OCI-LY1 (cell line): ENCODE measurements at regions not wholly inside any gene's neighbourhood (a gene's known extent, or its start where the extent isn't known, plus 50 kb on each side); places are given as distances from the start of the nearest gene placed in this dataset.

ENCODE experiments used
- H2AFZ ChIP-seq: fragments of 200-600 bp; sonication (generic), shearing (Covaris generic); 2 replicates; pipeline ENCODE4 v1.6.0; 2014; ENCODE audit warnings: antibody characterized with exemption, mild to moderate bottlenecking, low read length
- H3F3A ChIP-seq: fragments of 200-600 bp; sonication (generic), shearing (Covaris generic); 2 replicates; pipeline ENCODE4 v1.6.0; 2014; ENCODE audit warnings: mild to moderate bottlenecking, antibody characterized with exemption, low read length, moderate library complexity; ENCODE audit not compliant: insufficient read depth
- H3K27ac ChIP-seq: fragments of 200-600 bp; sonication (generic); 2 replicates; pipeline ENCODE4 v1.5.1; 2014; ENCODE audit warnings: low read length, mixed run types, mild to moderate bottlenecking, low read depth; ENCODE audit not compliant: poor library complexity, severe bottlenecking
- H3K27me3 ChIP-seq: fragments of 200-600 bp; sonication (generic); 2 replicates; pipeline ENCODE4 v1.6.0; 2014; ENCODE audit warnings: antibody characterized with exemption, mild to moderate bottlenecking, low read length, moderate library complexity; ENCODE audit not compliant: insufficient read depth
- H3K36me3 ChIP-seq: fragments of 200-600 bp; sonication (generic); 2 replicates; pipeline ENCODE4 v1.6.1; 2014; ENCODE audit warnings: mild to moderate bottlenecking, antibody characterized with exemption, low read length, moderate library complexity, mixed read lengths; ENCODE audit not compliant: insufficient read depth
- H3K4me1 ChIP-seq: fragments of 200-600 bp; sonication (generic); 2 replicates; pipeline ENCODE4 v1.5.1; 2014; ENCODE audit warnings: mild to moderate bottlenecking, low read length, moderate library complexity; ENCODE audit not compliant: insufficient read depth, severe bottlenecking
- H3K4me2 ChIP-seq: fragments of 200-600 bp; sonication (generic), shearing (Covaris generic); 2 replicates; pipeline ENCODE4 v1.6.1; 2014; ENCODE audit warnings: low read length
- H3K4me3 ChIP-seq: fragments of 200-600 bp; sonication (generic); 2 replicates; pipeline ENCODE4 v1.5.1; 2014; ENCODE audit warnings: low read length, low read depth, mild to moderate bottlenecking, mixed read lengths; ENCODE audit not compliant: poor library complexity, severe bottlenecking
- H3K79me2 ChIP-seq: fragments of 200-600 bp; shearing (Covaris generic); 2 replicates; pipeline ENCODE4 v1.6.1; 2016; ENCODE audit warnings: mixed run types, low read length, mixed read lengths; ENCODE audit not compliant: insufficient read depth
- H3K9ac ChIP-seq: fragments of 200-600 bp; sonication (generic), shearing (Covaris generic); 2 replicates; pipeline ENCODE4 v1.6.1; 2014; ENCODE audit warnings: mild to moderate bottlenecking, low read length, mixed read lengths
- H3K9me2 ChIP-seq: fragments of 200-600 bp; sonication (generic), shearing (Covaris generic); 2 replicates; pipeline ENCODE4 v1.6.1; 2014; ENCODE audit warnings: low read depth, mild to moderate bottlenecking, low read length, mixed read lengths
- H3K9me3 ChIP-seq: fragments of 200-600 bp; shearing (Covaris generic); 2 replicates; pipeline ENCODE4 v1.6.1; 2014; ENCODE audit warnings: low read length, mixed read lengths
- H4K20me1 ChIP-seq: fragments of 200-600 bp; sonication (generic), shearing (Covaris generic); 2 replicates; pipeline ENCODE4 v1.6.0; 2016; ENCODE audit warnings: mild to moderate bottlenecking, low read length; ENCODE audit not compliant: insufficient read depth
- EZH2 ChIP-seq: fragments of 200-600 bp; sonication (generic), shearing (Covaris generic); IDR thresholded peaks from 2 replicates; pipeline ENCODE4 v1.8.0; 2017; ENCODE audit warnings: borderline replicate concordance, mixed run types, mild to moderate bottlenecking, antibody characterized with exemption, low read length, moderate library complexity, mixed read lengths
- TF ChIP-seq, protein P1 (sequence below): fragments of 200-600 bp; sonication (generic), shearing (Covaris generic); IDR thresholded peaks from 2 replicates; pipeline ENCODE4 v1.5.1; 2017; ENCODE audit warnings: mild to moderate bottlenecking, antibody characterized with exemption, low read length, moderate library complexity, mixed read lengths

DNA sequence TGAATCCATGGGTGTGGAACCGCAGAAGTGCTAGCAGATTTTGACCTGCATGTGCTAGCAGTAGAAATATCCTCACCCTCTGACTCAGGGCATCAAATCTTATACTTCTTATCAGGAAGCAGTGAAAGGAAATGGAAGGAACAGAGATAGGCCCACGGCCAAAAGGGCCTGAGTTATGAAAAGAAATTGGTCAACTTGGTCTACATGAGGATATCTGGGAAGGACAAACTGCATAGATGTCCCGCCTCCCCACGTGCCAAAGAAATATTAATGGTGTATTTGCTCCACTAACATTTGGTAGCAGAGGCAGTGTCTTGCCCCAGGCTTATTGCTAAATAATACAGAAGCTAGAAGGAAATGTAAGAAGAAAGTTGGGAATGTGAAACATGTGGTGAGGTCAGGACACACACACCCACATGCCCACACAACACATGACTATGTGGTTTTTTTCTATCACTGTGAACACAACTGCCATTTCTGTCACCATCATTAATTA is 93.6 kb upstream of the COL8A1 start:
- H3K27ac ChIP-seq, result no peak overlapping the region
- no peaks in the 10 kb centered on the region for H3K79me2 ChIP-seq

DNA sequence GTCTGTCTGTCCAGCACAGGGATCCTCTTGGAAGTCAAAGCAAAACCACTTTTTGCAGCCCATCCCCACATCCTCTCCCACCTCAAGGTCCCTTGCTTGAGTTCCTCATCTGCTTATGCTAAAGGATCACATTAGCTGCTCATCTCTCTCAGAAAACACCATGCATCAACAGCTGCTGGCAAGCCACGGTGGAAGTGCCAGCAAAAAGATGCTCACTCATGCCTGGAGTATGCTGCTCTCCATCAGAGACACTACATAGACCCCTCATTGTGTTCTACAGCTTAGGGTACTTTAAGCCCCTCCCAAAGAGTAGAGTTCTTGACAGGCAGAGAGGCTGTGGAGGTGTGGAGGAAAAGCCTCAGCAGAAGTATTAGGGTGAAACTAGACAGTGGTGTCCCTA is 94.6 kb upstream of the COL8A1 start:
- no peaks in the 10 kb centered on the region for H3K36me3 ChIP-seq
- no peak overlapping the region for H3K27ac ChIP-seq
- H4K20me1 ChIP-seq, result no peaks in the 10 kb centered on the region
- H3K9ac ChIP-seq, result no peak overlapping the region
- no peaks in the 10 kb centered on the region for H3K9me2 ChIP-seq
- H3F3A ChIP-seq, result no peaks in the 10 kb centered on the region
- H3K79me2 ChIP-seq, result no peaks in the 10 kb centered on the region
- no peaks in the 10 kb centered on the region for H3K27me3 ChIP-seq
- no peak overlapping the region for H2AFZ ChIP-seq
- no peak overlapping the region for H3K4me2 ChIP-seq
- TF ChIP-seq EZH2, result no peak
- H3K4me1 ChIP-seq, result no peaks in the 10 kb centered on the region
- H3K9me3 ChIP-seq, result no peaks in the 10 kb centered on the region
- no peak overlapping the region for H3K4me3 ChIP-seq

More for the DNA sequence above, 93.6 kb upstream of the COL8A1 start:
- Histone ChIP-seq H3K4me2 (no peak overlapping the region), H3K27me3 (no peaks in the 10 kb centered on the region), H2AFZ (no peak overlapping the region), H3K4me3 (no peak overlapping the region), H4K20me1 (no peaks in the 10 kb centered on the region), H3K9me3 (no peaks in the 10 kb centered on the region), H3K9me2 (no peaks in the 10 kb centered on the region), H3K36me3 (no peaks in the 10 kb centered on the region), H3K4me1 (no peaks in the 10 kb centered on the region), H3K9ac (no peak overlapping the region), H3F3A (no peaks in the 10 kb centered on the region)
- no peak for TF ChIP-seq EZH2
- TF ChIP-seq, protein P1, sequence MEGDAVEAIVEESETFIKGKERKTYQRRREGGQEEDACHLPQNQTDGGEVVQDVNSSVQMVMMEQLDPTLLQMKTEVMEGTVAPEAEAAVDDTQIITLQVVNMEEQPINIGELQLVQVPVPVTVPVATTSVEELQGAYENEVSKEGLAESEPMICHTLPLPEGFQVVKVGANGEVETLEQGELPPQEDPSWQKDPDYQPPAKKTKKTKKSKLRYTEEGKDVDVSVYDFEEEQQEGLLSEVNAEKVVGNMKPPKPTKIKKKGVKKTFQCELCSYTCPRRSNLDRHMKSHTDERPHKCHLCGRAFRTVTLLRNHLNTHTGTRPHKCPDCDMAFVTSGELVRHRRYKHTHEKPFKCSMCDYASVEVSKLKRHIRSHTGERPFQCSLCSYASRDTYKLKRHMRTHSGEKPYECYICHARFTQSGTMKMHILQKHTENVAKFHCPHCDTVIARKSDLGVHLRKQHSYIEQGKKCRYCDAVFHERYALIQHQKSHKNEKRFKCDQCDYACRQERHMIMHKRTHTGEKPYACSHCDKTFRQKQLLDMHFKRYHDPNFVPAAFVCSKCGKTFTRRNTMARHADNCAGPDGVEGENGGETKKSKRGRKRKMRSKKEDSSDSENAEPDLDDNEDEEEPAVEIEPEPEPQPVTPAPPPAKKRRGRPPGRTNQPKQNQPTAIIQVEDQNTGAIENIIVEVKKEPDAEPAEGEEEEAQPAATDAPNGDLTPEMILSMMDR, result no peak

DNA sequence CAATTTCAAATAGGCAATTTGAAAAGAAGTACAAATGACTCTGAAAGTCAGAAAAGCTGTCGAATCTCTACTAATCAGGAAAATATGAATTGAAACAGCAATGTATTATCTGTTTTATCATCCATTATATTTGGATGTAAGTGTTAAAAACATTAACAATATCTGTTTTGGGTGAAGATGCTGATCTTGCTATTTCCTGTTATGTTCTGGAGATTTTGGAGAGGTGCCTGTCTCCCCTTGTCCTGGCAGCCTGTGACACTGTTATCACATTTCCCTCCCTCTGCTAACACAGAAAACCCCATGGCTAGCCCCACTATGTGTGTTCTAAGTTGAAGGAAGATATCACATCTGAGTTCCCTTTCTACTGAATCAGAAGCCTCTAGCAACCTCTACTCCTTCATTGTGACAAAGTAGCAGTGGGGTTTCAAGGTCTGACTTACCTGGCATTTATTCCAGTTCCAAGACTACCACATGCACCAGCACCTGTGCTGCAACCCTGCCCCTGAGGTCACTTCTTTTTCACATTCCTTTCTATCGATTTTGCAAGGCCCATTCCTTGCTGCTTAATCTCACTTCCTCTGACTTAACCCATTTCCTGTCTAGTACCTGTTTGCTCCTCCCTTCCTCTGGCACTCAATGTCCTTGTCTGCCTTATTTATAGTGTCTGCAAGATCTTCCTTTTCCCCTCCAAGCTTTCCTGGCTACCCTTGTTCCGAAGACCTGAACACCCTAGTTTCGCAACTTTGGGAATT is 95.5 kb upstream of the COL8A1 start:
- Histone ChIP-seq H3K36me3 (no peaks in the 10 kb centered on the region), H3K27me3 (no peaks in the 10 kb centered on the region), H3K79me2 (no peaks in the 10 kb centered on the region), H3K27ac (no peak overlapping the region), H3F3A (no peaks in the 10 kb centered on the region), H4K20me1 (no peaks in the 10 kb centered on the region), H3K4me3 (no peak overlapping the region), H3K4me1 (no peaks in the 10 kb centered on the region), H3K9me2 (no peaks in the 10 kb centered on the region), H3K9me3 (no peaks in the 10 kb centered on the region), H3K4me2 (no peak overlapping the region), H2AFZ (no peak overlapping the region), H3K9ac (no peak overlapping the region)
- no peak for TF ChIP-seq EZH2
- TF ChIP-seq, protein P1, result no peak

DNA sequence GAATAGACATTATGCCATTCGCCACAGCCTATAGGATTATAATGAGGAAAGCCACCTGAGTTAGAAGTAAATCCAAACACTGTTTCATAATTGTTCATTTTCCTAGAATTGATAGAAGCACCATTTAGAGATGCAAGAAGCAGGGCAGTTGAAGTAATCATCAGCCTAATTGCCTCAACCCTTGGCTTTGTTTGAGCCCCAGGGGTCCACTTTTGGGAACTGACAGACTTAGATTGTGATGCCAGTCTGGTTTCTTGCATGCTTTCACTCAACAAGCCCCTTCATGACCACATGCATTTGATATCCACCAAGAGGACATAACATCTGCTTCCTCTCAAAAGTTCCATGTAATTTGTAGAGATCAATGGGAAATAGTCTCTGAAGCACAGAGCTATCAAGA is 97.2 kb upstream of the COL8A1 start:
- H4K20me1 ChIP-seq, result no peaks in the 10 kb centered on the region

More for the DNA sequence above, 97.2 kb upstream of the COL8A1 start:
- no peak overlapping the region for H2AFZ ChIP-seq
- no peaks in the 10 kb centered on the region for H3K79me2 ChIP-seq
- H3K9me3 ChIP-seq, result no peaks in the 10 kb centered on the region
- no peak overlapping the region for H3K4me2 ChIP-seq
- H3K27me3 ChIP-seq, result no peaks in the 10 kb centered on the region
- no peaks in the 10 kb centered on the region for H3K4me1 ChIP-seq
- H3F3A ChIP-seq, result no peaks in the 10 kb centered on the region
- TF ChIP-seq, protein P1, result no peak
- TF ChIP-seq EZH2, result no peak
- H3K36me3 ChIP-seq, result no peaks in the 10 kb centered on the region
- H3K9me2 ChIP-seq, result no peaks in the 10 kb centered on the region
- H3K27ac ChIP-seq, result no peak overlapping the region
- H3K4me3 ChIP-seq, result no peak overlapping the region
- H3K9ac ChIP-seq, result no peak overlapping the region
